ENCODE measurements at regions not wholly inside any gene's neighbourhood (a gene's known extent, or its start where the extent isn't known, plus 50 kb on each side); places are given as distances from the start of the nearest gene placed in this dataset.

DNA sequence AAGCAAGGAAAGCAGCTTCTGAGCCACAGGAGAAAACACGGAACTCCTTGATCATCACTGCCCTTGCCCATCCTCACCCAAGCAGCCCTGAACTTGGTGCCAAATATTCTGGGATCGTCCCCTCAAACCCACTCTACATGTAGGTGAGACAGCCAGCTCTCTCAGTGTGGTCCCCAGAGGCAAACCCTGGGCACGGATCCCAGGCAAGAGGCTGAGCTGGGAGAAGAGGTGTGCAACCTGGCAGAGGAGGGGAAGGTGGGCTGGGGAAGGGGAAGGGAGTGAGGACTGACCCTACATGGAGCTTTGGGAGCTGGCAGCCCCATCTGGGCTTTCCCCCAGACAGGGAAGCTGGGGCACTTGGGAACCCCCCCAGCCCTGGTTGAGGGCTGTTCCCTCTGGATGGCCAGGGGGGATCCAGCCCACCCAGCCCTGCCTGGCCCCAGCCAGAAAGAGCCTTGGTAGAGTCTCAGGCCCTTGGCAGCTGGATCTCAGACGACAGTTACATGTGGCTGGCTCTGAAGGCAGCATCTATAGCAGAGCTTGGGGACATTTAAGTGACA lies 186.2 kb upstream of the CST7 start:
- no peak for DNase-seq (ENCODE audit: low spot score)

DNA sequence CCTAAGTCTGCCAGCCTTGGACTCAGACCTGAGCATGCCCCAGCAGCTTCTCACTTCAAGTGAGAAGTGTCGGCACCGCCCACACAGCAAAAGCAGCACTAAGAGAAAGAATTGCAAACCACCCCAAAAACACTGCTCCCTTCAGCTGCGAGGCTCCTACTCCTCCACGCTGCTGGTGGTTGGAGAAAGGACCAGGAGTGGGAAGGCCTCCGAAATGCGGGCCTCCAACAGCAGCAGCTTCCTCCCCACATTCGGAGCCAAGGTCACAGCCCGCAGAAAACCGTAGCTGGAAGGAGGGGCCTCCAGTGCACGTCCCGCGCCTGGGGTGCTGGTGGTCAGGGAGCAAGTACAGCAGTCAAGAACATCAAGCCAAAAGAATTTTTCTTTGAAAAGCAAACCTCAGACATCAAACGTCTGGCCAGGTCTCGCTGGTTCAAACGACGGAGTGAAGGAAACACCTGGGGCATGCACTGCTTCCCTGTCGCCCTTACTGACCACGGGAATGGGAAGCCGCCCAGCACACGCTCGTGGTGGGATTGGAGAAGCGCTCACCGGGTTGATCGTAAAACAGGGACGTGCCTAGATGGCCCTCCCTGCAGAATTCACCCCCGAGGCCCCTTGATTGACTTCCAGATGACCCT lies 185.6 kb upstream of the CST7 start:
- DNase-seq (ENCODE audit: low spot score) = no peak

DNA sequence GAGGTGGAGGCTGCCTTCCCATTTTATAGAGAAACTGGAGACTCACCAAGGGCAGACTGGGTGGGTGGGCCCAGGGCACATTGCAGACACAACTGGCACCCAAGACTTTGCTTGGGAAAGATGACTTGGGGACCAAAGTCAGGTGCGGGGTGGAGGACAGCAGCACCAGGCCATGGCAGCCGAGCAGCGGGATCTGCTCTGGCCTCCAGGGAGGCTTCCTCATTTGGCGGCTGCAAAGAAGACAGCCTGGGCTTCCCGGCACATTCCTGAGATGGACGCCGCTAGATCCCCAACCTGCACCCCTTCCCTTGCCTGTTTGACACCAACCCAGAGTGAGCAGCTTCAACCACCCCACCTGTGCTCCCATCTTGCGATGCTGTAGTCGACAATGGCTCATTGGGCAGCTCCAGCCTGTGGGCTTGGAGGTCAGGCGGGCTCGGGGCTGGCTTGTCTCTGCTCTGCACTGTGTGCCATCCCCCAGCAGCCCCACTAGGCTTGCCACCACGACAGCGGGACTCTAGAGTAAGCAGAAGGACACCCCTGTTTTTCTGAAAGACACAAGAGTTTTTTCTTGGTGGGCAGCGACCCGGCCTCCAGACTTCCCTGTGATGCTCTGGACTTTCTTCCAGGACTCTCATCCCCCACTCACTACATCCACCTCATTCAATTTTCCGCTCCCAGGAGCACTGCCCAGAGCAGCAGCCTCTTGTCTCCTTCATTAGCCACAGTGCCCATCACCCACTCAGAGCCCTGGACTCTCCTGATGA lies 184.9 kb upstream of the CST7 start:
- DNase-seq (ENCODE audit: low spot score) = no peak

DNA sequence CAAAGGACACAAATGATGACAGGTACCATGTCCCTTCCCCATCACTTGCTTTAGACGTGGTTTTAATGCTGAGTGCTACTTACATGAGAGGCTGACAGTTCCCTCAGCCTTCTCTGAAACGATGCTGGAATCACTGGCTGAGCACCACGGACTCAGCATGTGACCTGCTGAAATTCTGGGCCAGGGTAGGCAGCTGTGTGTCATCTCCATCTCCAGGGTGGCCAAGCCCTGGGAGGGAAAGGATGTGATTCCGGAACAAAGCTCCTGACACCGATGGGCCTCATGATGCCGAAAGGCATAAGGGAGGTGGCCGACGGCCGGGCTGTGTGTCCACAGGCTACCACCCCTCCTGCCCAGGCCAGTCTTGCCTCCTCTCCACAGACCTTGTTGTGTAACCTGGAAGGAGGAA lies 184.3 kb upstream of the CST7 start:
- no peak for DNase-seq (ENCODE audit: low spot score)

GRCh38 chr20:24765316-24766142 lies 183.5 kb upstream of the CST7 start:
- no peak for DNase-seq (ENCODE audit: low spot score)

DNA sequence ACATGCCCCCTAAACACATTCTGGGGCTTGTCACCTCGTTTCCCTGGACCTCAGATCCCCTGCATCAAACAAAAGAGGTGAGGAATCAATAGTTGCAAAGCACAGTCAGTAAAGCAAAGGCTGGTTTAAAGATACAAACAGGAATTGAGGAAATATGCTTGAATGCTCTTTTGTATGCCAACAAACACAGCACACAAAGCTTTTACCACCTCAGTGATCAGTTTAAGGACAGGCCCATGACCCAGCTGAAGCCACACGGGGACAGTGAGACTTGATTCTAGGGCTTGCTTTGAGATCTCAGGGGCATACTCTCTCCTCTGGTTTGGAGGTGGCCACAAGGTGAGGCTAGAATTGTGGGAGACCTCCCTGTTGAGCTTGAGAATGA lies 182.9 kb upstream of the CST7 start:
- DNase-seq (ENCODE audit: low spot score) = no peak

- no peak for DNase-seq (ENCODE audit: low spot score)
Measured at GRCh38 chr20:24766826-24767622, 182.0 kb upstream of the CST7 start.

DNA sequence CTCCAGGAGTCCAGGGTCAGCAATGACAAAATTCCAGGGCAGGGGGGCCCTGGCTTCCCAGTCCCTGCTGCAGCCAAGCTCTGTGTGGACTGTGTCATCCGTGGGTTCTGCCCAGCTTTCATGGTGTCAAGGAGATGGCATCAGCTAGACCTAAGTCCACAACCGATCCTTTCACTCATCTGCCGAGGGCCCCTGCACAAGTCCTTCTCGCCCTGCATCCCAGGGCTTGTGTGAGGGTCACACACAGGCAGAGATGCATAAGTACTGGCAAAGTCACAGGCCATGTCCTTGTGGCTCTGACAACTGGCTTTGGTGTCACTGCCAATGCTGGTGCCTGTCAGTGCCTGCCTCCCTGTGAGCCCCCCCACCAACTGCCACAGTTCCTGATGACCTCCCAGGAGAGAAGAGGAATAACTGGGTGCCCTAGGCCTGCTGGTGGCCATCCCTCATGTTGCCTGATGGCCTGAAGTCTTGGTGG lies 181.4 kb upstream of the CST7 start:
- no peak for DNase-seq (ENCODE audit: low spot score)

DNA sequence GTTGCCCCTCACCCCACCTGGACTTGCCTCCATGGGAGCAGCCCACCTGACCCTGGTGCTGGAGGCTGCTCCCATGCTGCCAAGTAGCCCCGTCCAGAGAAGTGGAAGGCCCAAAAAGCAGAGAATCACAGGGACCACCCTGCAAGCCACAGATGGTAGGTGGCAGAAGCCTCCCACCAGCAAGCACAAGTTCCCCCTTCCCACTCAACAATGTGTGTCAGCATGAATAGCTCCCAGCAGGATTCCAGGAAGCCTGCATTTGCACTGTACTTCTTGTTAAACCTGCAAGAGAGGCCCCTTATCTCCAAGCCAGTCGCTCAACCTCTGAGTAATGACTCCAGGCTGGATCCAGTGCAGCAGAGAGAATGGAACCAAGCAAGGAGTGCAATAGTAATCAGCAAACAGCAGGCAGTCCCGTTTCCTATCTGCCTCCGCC lies 180.8 kb upstream of the CST7 start:
- DNase-seq (ENCODE audit: low spot score) = peak; percentile 71

GRCh38 chr20:24768713-24769601 lies 180.1 kb upstream of the CST7 start:
- DNase-seq (ENCODE audit: low spot score) = peak; percentile 57

DNA sequence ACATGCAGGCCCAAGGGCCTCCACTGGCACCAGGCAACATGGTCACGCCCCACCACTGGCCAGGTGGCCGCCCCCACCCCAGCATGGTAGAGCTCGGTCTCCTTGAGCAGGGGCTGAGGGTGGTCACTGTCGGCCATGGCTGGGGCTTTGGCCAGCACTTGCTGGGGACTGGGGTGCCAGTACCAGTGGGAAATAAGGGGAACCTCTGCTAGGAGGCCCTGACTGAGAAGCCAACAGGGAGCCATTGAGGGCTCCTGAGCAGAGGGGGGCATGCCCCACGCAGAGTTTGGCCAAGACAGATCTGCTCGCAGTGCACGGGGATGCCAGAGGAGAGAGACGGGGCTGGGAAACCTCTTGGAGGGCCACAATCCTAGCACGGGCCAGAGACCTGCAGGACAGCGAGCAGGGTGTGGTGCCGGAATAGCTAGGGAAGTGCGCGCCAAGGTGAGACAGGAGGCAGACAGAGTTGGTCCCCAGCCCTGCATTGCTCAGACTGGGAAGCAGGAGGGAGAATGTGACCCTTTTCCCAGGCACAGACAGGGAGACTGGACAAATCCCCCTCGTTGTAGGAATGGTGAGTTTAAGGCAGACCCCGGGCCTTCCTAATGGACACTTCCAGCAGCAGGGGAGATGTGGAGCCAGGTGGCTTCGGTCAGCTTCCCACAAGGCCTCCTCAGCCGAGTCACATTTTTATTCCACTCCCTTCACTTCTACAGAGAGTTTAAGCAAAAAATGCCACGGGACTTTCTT lies 179.0 kb upstream of the CST7 start:
- DNase-seq (ENCODE audit: low spot score) = no peak

DNA sequence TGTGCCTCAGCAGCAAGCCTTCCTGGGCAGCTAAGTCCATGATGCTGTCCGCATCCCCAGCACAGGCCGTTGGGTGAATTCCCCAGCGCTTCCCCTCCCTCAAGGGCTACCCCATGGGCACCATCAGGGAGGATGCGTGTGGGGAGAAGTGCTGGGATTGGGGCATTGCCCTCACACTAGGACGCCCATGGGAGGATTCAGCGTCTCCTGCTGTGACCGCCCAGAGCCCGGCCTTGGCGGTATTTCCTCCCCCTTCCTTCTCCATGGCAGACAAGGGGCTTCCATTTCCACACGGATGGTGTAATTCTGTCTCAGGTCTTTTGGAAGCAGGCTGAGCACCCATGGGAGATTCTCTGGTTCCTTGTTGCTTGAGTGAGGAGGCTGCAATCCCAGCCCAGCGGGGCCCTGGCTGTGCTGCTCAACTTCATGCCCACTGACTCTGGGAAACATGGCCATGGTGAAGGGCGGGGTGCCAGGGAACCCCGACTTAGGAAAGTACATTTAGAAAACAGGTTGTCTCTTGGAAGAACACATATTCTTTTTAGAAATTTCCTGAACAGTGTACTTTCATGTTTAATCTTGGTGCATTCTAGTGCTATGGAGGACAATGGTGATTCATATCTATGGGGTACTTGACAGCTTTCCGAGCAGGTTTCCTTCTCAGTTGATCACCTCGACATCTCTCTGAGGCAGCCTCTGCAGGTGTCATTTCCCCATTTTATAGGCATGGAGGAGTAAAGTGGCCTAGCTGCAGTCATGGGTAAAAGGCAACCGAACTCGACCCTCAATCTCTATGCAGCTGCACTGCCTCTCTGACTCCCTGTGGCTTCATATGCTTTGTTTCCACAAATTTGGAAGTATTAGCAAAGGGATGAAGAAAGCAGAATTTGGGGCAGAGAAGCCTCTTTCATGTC lies 178.2 kb upstream of the CST7 start:
- DNase-seq (ENCODE audit: low spot score) = no peak

- no peak for DNase-seq (ENCODE audit: low spot score)
Measured at GRCh38 chr20:24771542-24772061, 177.5 kb upstream of the CST7 start.

- DNase-seq (ENCODE audit: low spot score) = no peak
Measured at GRCh38 chr20:24772667-24773066, 176.4 kb upstream of the CST7 start.

DNA sequence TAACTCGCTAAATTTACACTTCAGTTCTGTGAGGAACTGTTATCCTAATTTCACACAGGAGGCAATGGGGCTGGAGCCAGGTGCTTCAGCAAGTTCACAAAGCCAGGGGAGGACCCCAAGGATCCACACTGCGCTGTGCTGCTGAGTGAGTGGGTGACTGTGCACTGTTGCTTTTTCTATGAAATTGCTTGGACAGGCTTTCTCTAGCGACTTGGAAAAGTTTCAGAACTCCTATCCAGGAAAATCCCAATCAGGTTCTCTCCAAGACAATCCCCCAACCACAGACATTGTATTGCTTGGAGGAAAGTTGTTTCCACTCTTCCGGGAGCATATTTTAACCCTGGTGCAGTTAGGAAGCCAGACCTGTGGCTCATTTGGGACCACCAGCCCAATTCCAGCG lies 175.9 kb upstream of the CST7 start:
- no peak for DNase-seq (ENCODE audit: low spot score)

GRCh38 chr20:24773751-24774201 lies 175.3 kb upstream of the CST7 start:
- DNase-seq (ENCODE audit: low spot score) = peak; percentile 53

DNA sequence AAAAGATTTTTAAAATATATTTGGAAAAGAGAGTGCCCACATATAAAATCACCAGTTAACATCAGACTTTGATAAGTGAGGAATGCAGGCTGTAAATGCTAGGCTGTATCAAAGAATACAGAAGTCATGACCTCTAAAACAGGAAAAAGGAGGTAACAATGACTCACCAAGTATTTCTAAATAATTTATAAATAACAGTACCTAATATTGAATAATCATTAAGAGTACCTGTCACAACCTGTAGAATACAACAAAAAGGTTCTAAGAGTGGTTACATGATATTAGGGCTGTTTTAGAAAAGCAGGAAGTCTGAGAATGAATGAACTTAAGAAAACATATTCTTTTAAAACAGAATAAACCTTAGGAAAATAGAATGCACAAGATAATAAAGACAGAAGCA lies 173.1 kb upstream of the CST7 start:
- DNase-seq (ENCODE audit: low spot score) = no peak

- DNase-seq (ENCODE audit: low spot score) = no peak
Measured at GRCh38 chr20:24776755-24777271, 172.3 kb upstream of the CST7 start.
